GM19025 (cell line): ENCODE measurements at regions not wholly inside any gene's neighbourhood (a gene's known extent, or its start where the extent isn't known, plus 50 kb on each side); places are given as distances from the start of the nearest gene placed in this dataset.

Experiments
- ATAC-seq: cut with Tn5 transposase; IDR thresholded peaks from one replicate; pipeline ENCODE4 v1.9.1; 2021; ENCODE audit warnings: mild to moderate bottlenecking, low read depth, moderate library complexity; ENCODE audit not compliant: unreplicated experiment

DNA sequence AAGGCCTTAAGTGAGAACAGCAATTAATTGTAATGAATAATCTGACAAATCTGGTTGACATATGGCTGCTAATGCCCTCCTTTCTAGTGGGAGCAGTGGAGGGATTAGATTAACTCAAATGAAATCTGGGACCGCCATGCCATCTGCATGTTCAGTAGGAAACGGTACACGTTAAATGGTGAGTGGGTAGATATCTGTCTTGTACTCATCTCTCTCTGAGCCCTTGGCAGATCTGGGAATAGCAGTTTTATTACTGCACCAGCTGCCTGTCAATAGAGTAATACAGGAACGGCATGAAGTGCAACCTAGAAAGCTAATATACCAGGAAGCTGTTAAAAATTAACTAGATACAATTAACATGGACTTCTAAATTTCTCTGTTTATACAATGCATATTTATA lies 258.8 kb downstream of the GPD2 start:
- ATAC-seq, result no peak

DNA sequence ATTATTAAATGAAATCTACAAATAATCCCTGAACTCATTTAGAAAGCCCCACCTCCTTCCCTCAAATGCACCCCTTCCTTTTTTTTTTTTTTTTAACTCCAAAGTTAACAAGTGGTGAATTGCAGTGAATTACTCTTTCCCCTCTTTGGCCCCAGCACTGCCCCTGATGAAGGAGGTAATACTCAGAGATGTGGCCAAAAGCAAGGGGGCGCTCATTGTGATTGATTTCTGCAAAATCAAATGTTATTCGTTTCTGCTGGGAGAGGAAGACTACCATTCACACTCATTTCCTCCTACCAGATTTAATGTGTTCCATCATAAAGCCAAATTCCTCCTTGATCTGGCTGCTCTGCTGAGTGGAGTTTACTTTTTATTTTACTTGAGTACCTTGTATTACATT lies 259.4 kb downstream of the GPD2 start:
- no peak for ATAC-seq

DNA sequence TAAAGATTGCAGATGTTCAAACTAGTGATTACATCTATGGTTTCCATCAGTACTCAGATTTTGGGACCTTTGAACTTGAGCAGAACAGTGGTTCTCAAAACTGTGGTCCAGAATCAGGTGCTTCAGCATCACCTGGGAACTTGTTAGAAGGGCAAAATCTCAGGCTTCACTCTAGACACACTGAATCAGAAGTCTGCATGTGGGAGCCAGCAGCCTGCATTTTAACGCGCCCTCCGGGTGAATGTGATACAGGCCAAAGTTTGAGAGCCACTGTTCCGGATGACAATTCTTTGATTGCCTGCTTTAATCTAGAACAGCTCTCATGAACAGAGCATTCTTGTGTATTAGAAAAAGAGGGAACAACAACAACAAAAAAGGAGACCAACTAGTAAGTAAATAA lies 261.7 kb downstream of the GPD2 start:
- no peak for ATAC-seq

DNA sequence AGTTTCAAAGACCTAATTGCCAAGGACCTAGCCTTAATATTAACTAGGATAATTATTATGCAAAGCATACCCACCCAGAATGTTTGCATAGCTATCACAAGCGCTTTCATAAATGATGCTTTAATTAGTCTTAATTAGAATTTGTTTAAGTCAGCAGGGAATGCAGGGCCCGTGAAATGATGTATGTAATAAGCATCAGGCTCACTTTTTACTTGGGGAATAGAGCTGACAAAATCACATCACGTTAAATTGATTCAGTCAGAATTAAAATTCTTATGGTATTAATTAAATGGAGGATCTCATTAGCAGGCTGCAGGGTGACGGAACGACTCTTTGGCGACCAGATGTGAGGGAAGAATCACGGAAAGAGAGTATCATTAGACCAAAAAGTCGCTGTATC lies 264.5 kb downstream of the GPD2 start:
- no peak for ATAC-seq

DNA sequence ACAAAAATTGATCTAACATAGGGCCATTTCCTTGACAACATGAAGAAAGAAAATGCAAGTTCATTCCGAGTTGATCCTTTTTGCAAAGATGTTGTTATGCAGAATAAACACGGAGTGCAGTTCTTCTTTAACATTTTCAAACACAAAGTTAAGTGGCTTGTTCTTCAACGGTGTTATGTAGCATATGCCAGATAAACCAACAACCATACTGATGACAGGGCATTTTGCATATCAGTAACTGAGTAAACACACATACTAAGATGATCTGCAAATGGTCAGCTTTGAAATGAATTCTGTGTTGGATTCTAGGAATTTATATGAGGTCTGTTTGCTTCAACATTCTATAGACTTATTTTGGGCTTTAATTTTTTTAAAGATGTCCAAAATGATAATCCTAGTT lies 266.4 kb downstream of the GPD2 start:
- ATAC-seq, result no peak

DNA sequence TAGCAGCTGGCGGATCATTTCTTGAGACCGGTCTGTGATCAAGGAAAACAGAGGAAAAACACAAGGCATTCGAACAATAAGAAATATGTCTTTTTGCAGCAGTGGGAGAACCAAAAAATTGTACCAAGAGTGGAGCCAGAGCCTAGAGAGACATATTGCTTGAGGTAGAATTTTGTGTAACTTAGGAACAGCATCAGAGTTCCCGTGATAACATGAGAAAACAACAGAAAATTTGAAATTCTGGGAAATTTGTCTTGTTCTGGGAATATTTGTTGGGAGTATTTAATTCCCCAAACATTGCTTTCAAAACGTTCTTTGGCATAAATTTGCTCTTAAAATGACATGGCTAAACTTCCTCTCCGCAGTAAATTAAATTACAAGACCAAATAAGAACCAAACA lies 267.5 kb downstream of the GPD2 start:
- ATAC-seq, result no peak

DNA sequence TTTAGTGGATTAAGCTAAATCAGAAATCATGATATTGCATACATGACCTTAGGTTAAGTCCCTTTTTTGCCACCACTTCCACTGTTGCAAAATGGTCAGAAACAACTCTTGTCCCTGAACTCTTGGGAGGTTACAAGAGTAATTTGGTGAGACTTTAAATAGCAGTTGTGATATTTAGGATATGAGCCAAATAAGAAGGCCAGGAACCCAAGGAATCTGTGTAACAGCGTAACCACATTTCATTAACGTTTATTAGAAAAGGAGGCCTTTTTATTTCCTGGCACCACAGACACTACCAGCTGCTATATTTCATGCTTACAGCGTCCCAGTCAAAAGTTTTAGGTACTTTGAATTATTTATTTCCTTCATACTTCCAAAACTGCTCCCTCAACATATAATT lies 268.0 kb downstream of the GPD2 start:
- no peak for ATAC-seq

DNA sequence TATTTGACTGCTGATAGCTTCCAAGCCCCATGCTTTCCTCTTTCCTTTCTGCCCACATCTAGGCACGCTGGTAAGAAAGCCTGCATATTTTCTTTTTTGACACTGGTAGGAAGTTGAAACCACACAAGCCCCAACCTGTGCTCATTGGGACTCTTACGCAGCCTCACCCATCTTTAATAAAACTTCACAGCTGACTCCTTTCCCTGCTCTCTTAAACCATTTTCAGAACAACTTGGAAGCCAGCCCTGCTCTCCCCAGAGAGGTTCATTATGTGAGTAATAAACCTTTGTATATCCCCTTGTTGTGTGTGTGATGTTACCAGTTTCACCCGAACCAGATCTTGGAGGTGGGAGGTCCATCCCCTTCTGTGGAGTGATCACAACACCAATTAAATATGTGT lies 268.4 kb downstream of the GPD2 start:
- no peak for ATAC-seq

DNA sequence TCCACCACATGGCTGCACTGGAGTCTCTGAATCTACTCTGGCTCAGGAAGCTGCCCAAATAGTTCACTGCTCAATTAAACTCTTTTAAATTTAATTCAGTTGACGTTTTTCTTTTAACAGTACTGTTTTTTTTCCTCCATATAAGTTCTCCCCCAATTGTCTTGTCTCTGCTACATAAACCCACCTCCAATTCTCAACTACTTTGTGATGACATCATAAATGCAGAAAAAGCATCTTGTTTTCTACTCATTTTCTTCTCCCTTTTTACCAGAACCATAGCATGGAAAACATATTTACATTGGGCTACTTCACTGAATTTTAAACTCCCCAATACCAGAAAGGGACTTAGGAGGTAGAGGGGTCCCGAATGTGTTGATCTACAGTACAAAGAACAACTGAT lies 270.4 kb downstream of the GPD2 start:
- no peak for ATAC-seq

DNA sequence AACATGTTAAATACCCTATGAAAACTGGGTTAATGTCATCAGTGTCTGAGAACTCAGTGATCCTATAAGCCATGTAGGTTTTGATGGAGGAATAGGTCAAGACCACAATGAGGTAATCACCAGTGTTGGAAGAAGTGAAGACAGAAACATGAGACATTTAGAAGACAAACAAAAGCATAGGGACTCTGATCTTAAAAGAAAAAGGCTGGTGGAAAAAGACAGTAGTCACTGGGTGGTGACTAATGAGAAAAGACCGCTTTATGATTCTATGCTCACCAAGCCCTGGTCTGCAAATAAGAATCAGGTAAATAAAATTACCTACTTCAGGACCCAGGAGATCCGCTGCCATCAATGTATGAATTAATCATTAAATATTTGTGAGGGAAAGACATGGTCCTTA lies 271.9 kb downstream of the GPD2 start:
- no peak for ATAC-seq

DNA sequence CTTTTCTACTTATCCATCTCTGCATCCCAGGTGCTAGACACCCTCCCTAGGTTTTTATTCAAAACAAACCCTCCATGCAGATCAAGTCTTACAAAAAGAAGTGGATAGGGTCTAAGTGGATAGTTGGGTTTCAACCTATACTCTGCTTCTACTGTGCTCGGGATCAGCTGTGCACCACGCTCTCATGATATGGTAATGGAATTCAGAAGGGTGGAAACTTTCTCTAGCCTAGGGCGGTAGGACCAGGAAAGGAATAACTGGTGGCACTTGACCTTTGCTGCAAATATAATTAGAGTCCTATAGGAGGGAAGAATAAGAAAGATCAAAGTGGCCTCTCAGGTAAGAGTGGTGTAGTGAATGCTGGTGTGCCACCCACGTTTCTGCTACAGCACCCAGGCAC lies 272.9 kb downstream of the GPD2 start:
- no peak for ATAC-seq

DNA sequence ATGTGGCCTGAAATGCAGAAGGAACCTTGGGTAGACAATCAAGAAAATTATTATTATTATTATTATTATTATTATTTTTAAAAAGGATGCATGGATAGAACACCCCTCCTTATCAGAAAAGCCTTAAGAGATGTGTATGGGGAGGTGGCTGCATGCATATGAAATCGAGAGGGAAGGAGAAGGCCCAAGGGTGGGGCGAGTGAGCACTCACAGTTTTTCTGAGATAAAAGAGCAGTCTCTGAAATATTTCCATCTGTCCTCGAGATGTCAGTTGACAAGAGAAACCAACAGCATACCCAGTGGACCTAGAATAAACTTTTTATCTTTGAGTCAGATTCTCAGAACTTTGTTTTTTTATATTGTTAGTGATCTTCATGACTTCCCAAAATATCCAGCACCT lies 282.9 kb downstream of the GPD2 start:
- ATAC-seq, result no peak

DNA sequence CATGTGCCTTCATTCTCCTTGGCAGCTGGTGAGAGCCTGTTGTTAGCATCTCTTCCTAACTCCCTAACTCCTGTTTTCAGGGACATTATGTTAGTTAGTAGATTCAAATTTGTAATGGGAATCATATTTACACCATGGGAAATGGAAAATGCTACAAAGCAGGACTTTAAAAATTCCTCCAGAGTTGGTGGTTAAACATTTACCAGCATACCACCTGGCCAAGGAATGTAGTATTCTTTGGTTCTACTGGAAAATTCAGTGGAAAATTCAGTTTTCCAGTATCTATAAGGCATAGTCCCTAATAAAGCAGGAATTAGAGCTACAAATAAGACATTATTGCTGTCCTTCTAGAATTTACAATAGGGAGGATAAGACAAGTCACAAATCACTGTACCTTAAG lies 291.7 kb downstream of the GPD2 start:
- ATAC-seq, result no peak

DNA sequence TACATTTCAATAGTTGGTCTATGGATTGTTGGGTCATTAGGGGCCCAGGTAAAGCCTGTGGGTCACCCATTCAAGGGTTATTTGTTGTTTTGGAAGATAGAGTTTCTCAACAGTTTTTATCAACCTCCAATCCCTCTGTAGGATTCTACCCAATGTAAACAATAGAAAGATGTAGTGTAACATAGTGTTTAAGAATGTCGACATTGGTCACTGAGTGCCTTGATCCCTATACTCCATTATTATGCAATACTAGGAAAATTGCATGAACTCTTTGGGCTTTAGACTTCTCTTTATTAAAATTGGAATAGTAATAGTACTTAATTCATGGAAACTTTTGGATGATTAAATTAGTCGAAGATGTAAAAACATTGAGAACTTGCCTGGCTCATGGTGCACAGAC lies 292.1 kb downstream of the GPD2 start:
- ATAC-seq, result no peak

DNA sequence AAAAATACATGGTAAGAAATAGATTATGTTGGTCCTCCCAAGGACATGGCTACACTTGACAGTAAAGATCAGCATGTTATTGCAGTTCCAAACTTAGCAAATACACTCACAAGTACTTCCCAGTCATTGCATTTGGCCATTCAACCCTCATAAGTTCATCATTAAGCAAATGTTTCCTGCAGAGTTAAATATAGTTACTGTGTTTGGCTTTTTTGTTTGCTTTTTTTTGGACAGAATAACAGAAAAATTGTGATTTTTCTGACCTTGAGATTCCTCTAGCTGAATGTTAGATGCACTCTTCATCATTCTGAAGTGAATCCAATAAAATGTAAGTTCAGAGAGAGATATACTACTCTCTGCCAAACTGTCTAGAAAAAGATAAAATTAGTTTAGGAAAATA lies 295.3 kb downstream of the GPD2 start:
- no peak for ATAC-seq

DNA sequence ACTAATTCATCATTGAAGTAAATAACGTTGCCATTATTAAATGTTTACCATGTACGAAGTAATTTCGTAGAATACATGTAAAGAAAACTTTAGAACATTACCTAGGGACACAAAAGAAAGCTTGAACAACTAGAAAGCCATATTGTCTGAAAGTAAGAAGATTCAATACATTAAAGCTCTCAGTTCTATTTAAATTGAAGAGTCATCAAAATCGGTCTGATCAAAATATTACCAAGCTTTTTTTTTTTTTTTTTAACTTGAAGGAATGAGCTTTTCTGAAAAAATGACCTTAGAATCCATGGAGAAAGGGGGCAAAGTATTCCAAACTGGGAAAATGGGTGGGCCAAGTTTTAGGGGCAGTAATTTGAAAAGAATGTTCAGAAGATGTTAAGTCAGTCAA lies 300.8 kb downstream of the GPD2 start:
- ATAC-seq, result no peak

DNA sequence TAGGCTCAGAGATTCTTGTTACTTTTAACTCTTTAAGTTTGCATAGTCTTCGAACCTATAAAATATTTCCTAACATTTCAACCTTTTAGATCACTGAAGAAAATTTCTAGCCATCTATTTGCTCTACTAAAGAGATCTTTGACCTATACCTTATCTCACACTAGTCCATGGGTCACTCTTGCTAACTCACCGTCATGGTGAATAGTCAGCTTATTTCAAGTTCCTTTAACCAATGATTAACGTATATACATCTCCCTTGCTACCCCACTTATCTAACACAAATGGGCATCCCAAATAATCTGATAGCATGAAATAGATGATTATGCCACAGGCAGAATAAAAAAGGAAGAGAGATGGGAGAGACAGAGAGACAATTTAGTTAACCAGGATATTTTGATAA lies 303.1 kb downstream of the GPD2 start:
- ATAC-seq, result no peak

DNA sequence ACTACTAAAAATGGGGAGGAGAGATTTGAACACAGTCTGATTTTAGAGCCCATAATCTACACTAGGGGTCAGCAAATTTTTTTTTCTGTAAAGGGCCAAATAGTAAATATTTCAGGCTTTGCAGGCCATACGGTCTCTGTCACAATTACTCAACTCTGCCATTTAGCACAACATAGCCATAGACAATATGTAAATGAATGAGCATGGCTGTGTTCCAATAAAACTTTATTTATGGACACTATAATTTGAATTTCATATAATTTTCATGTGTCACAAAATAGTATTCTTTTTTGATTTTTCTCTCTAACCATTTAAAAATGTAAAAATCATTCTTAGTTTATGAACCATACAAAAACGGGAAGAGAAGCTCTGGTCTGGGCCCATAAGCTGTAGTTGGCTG lies 309.4 kb downstream of the GPD2 start:
- no peak for ATAC-seq

DNA sequence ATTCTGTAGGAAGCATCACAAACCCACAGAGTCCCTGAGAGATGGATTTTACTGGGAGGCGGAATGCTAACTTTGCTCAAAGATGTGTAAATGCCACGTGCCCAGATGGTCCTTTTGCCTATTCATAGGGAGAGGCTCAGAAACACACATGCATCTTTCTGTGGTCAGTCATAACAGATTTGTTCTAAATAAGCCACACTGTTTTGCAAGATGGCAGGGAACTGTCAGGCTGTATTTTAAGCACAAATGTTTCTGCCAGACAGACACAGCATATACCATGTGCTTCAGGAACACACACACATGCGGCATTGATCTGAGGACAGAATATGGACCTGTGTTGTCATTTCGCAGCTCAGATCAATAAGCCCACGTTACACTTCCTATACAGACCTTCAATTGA lies 312.0 kb downstream of the GPD2 start:
- no peak for ATAC-seq

DNA sequence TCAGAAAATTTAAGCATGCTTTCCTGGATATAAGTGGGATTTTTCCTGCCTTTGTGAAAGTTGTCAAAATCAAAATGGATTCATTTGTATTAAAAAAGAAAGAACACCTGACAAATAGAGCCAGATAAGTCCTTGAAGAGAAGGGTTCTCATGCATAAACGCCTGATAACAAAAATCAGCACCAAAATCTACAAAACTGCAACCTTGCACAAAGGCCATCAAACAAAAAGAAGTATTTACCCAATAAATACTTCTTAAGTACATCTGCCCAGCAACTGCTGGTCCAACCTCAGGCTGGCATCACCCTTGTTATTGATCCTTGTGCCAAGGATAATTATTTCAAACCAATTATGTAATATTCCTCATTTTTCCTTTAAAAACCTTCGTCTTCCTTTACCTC lies 315.9 kb downstream of the GPD2 start:
- ATAC-seq, result no peak

DNA sequence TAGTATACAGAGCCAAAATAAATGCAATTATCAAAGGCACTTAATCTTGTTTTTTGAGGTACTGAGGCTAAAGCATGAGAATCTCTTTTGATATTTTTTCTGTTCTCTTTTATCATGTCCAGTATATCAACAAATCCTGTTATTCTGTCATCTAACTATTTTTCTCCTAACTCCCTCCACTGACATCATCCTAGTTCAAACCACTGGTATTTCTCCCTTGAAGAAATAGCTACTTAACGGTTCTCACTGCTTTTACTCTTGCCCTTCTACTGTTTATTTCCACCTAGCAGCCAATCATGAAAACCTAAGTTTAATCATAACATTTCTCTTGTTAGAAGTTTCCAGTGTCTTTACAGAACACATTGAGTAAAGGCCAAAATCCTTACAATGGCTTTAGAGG lies 317.6 kb downstream of the GPD2 start:
- ATAC-seq, result no peak

DNA sequence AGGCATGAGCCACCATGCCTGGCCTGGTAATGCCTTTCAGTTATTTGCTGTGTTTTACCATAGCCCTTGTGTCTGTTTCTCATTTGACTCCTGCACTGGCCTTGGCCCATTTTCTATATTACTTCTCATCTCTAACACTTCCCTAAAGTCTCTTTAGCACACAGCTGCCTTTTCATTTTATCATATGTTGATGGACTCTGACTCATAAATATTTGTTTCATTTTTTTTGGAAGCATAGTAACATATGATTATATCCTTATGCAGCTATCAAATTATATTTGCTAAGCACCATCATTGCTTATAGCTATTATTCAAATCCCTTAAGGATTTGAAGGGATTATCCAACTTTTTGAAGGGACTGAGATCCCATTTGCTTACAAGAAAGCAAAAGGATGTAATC lies 320.3 kb downstream of the GPD2 start:
- no peak for ATAC-seq

DNA sequence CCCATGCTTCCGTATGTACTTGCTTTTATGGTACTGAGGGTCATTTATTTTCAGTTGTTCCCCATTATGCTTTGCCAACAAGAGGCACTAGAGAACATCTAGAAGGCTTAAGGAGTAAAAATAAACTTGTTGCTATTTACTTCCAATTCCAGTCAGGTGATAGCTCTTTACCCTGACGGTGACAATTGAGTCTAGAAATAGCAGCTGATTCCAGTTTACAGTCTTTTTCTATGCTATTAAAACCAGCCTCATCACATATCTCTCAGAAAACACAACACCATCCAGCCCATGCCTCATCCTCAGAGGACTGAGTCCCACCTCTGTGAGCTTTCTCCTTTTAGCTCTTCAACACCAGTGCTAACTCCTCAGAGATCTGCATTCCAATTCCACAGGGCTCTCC lies 327.0 kb downstream of the GPD2 start:
- no peak for ATAC-seq

DNA sequence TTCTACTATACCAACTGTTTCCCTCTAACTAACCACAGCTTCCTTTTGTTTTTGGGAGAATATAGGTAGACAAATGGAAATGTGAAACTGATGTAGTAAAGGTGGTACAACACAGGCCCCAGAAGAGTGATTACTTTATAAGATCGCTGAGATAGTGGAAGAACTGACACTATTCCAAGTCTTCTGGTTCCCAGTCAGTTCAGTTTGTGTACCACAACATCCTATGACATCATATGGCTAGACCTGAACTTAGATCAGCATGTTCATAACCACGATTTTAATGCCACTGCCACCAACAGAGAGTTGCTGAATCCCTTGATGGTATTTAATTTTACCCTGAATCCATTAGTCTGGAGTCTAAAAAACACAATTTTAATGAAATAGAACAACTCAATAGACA lies 328.9 kb downstream of the GPD2 start:
- ATAC-seq, result no peak
